PC-3 (cell line): ENCODE measurements at regions not wholly inside any gene's neighbourhood (a gene's known extent, or its start where the extent isn't known, plus 50 kb on each side); places are given as distances from the start of the nearest gene placed in this dataset.

Experiments
- ATAC-seq: fragments of 200-7000 bp; cut with Tn5 transposase; 2 replicates; pipeline ENCODE4 v1.9.1; 2020; ENCODE audit warnings: mild to moderate bottlenecking, moderate library complexity
- BruUV-seq: library from RNA; stranded (reverse); fragments of 400-500 nt; replicated peaks from 2 replicates; lab custom pipeline; 2021; lab: Mats Ljungman, UMichigan
- CTCF ChIA-PET: fragments of 300-600 bp; sonication (Branson Sonifier 250); formaldehyde crosslinking; loops from one replicate; lab custom pipeline; 2022; ENCODE audit warnings: antibody characterized with exemption; lab: Charles Lee
- POLR2A ChIA-PET: fragments of 300-600 bp; sonication (Branson Sonifier 250); formaldehyde crosslinking; loops from one replicate; lab custom pipeline; 2022; ENCODE audit warnings: antibody characterized with exemption; ENCODE audit not compliant: unreplicated experiment; lab: Charles Lee
- DNase-seq: peaks from one replicate; pipeline ENCODE4 v3.0.0-alpha.2; 2015
- H2AFZ ChIP-seq: fragments of 300-600 bp; sonication (generic); 2 replicates; pipeline ENCODE4 v1.6.0; 2016; ENCODE audit warnings: antibody characterized with exemption, low read length
- H3F3A ChIP-seq: fragments of 300-600 bp; sonication (generic); one replicate; pipeline ENCODE4 v1.6.0; 2017; ENCODE audit warnings: antibody characterized with exemption, low read length, control low read depth, mild to moderate bottlenecking; ENCODE audit not compliant: unreplicated experiment
- H3K27ac ChIP-seq: fragments of 300-600 bp; sonication (generic); 2 replicates; pipeline ENCODE4 v1.5.1; 2016; ENCODE audit warnings: mild to moderate bottlenecking, low read length
- H3K27me3 ChIP-seq: fragments of 300-600 bp; sonication (generic); 2 replicates; pipeline ENCODE4 v1.6.1; 2016; ENCODE audit warnings: low read length, mixed read lengths
- H3K36me3 ChIP-seq: fragments of 300-600 bp; sonication (generic); 2 replicates; pipeline ENCODE4 v1.6.1; 2016; ENCODE audit warnings: low read depth, mixed run types, low read length, mixed read lengths
- H3K4me1 ChIP-seq: fragments of 300-600 bp; sonication (generic); 2 replicates; pipeline ENCODE4 v1.5.1; 2016; ENCODE audit warnings: low read length; ENCODE audit not compliant: insufficient read depth
- H3K4me2 ChIP-seq: fragments of 300-600 bp; sonication (generic); 2 replicates; pipeline ENCODE4 v1.6.0; 2016; ENCODE audit warnings: low read length
- H3K4me3 ChIP-seq: fragments of 300-600 bp; sonication (generic); 2 replicates; pipeline ENCODE4 v1.5.1; 2016; ENCODE audit warnings: mild to moderate bottlenecking, low read length, mixed read lengths
- H3K79me2 ChIP-seq: fragments of 300-600 bp; sonication (generic); 2 replicates; pipeline ENCODE4 v1.6.1; 2017; ENCODE audit warnings: low read length, mixed read lengths
- H3K9ac ChIP-seq: fragments of 300-600 bp; sonication (generic); 2 replicates; pipeline ENCODE4 v1.6.0; 2016; ENCODE audit warnings: mild to moderate bottlenecking, low read length
- H3K9me2 ChIP-seq: fragments of 300-600 bp; sonication (generic); replicated peaks from 2 replicates; pipeline ENCODE4 v1.6.1; 2016; ENCODE audit warnings: mixed run types, low read length, mixed read lengths
- H3K9me3 ChIP-seq: fragments of 300-600 bp; sonication (generic); 2 replicates; pipeline ENCODE4 v1.6.1; 2016; ENCODE audit warnings: low read length, mixed read lengths
- H4K20me1 ChIP-seq: fragments of 300-600 bp; sonication (generic); 2 replicates; pipeline ENCODE4 v1.6.1; 2016; ENCODE audit warnings: low read length, mixed read lengths
- CTCF ChIP-seq: fragments of 300-600 bp; sonication (generic); conservative IDR thresholded peaks from 2 replicates; pipeline ENCODE4 v1.5.1; 2017; ENCODE audit warnings: antibody characterized with exemption, low read depth, mild to moderate bottlenecking, low read length
- EZH2 ChIP-seq: fragments of 300-600 bp; sonication (generic); IDR thresholded peaks from one replicate; pipeline ENCODE4 v1.6.1; 2017; ENCODE audit warnings: antibody characterized with exemption, mild to moderate bottlenecking, low read length; ENCODE audit not compliant: unreplicated experiment
- EZH2phosphoT487 ChIP-seq: fragments of 300-600 bp; sonication (generic); IDR thresholded peaks from 2 replicates; pipeline ENCODE4 v1.6.1; 2018; ENCODE audit warnings: mild to moderate bottlenecking, antibody characterized with exemption, low read length, borderline replicate concordance
- intact Hi-C: fragments of 100-400 bp; cut with micrococcal nuclease; formaldehyde crosslinking; loops from 2 replicates; pipeline ENCODE4 v1.9.0; 2023

GRCh38 chr22:34296461-34296860 lies 376.2 kb upstream of the LARGE1 start:
- no peak overlapping the region for H3K9ac ChIP-seq
- no peak overlapping the region for H3K4me2 ChIP-seq
- H3K79me2 ChIP-seq = no peaks in the 10 kb centered on the region
- H3K4me1 ChIP-seq = no peaks in the 10 kb centered on the region
- intact Hi-C loops = no loop called here
- no peak overlapping the region for H3K4me3 ChIP-seq
- ATAC-seq (no peak), DNase-seq (no peak)
- POLR2A ChIA-PET = no interaction called here
- H3K9me3 ChIP-seq = no peaks in the 10 kb centered on the region; the same call in 1 of the 2 replicates
- CTCF ChIA-PET = no interaction called here
- no peaks in the 10 kb centered on the region for H3K36me3 ChIP-seq
- no peaks in the 10 kb centered on the region for H3K27me3 ChIP-seq
- TF ChIP-seq EZH2phosphoT487 (no peak), EZH2 (no peak), CTCF (no peak)
- no TSS peak for BruUV-seq
- no peaks in the 10 kb centered on the region for H3K9me2 ChIP-seq
- no peak overlapping the region for H2AFZ ChIP-seq
- H4K20me1 ChIP-seq = no peaks in the 10 kb centered on the region
- no peak overlapping the region for H3K27ac ChIP-seq
- no peaks in the 10 kb centered on the region for H3F3A ChIP-seq

GRCh38 chr22:34297536-34298120 lies 377.4 kb upstream of the LARGE1 start:
- BruUV-seq = no TSS peak
- DNase-seq (no peak), ATAC-seq (no peak)
- Histone ChIP-seq H3K36me3 (no peaks in the 10 kb centered on the region), H3K79me2 (no peaks in the 10 kb centered on the region), H4K20me1 (no peaks in the 10 kb centered on the region), H2AFZ (no peak overlapping the region), H3K4me3 (no peak overlapping the region), H3F3A (no peaks in the 10 kb centered on the region), H3K9ac (no peak overlapping the region), H3K27me3 (no peaks in the 10 kb centered on the region), H3K4me1 (no peaks in the 10 kb centered on the region), H3K9me2 (no peaks in the 10 kb centered on the region), H3K9me3 (no peaks in the 10 kb centered on the region; the same call in 1 of the 2 replicates), H3K4me2 (no peak overlapping the region), H3K27ac (no peak overlapping the region)
- TF ChIP-seq CTCF (no peak), EZH2 (no peak), EZH2phosphoT487 (no peak)
- CTCF ChIA-PET = no interaction called here
- intact Hi-C loops = no loop called here
- POLR2A ChIA-PET = no interaction called here

GRCh38 chr22:34299496-34299895 lies 379.2 kb upstream of the LARGE1 start:
- CTCF ChIA-PET = no interaction called here

More at GRCh38 chr22:34299496-34299895, 379.2 kb upstream of the LARGE1 start:
- intact Hi-C loops = no loop called here
- no peak overlapping the region for H3K9ac ChIP-seq
- BruUV-seq = no TSS peak
- H2AFZ ChIP-seq = no peak overlapping the region
- POLR2A ChIA-PET = no interaction called here
- H3K27me3 ChIP-seq = no peaks in the 10 kb centered on the region
- H3K36me3 ChIP-seq = no peaks in the 10 kb centered on the region
- ATAC-seq (no peak), DNase-seq (no peak)
- H3K4me2 ChIP-seq = no peak overlapping the region
- no peaks in the 10 kb centered on the region; the same call in 1 of the 2 replicates for H3K9me3 ChIP-seq
- H3F3A ChIP-seq = no peaks in the 10 kb centered on the region
- no peaks in the 10 kb centered on the region for H3K9me2 ChIP-seq
- H3K4me1 ChIP-seq = no peaks in the 10 kb centered on the region
- H4K20me1 ChIP-seq = no peaks in the 10 kb centered on the region
- no peak overlapping the region for H3K4me3 ChIP-seq
- H3K27ac ChIP-seq = no peak overlapping the region
- H3K79me2 ChIP-seq = no peaks in the 10 kb centered on the region
- no peak for TF ChIP-seq EZH2phosphoT487
